GM10248 (cell line): ENCODE measurements at regions not wholly inside any gene's neighbourhood (a gene's known extent, or its start where the extent isn't known, plus 50 kb on each side); places are given as distances from the start of the nearest gene placed in this dataset.

ENCODE experiments used
- CTCF ChIA-PET: fragments of 300-600 bp; sonication (Branson Sonifier 250); formaldehyde crosslinking; extraction: SDS; loops from one replicate; lab custom pipeline; 2021; ENCODE audit warnings: antibody characterized with exemption; lab: Yijun Ruan, JAX
- POLR2A ChIA-PET: fragments of 350-650 bp; sonication (Branson Sonifier 250); formaldehyde crosslinking; extraction: SDS; loops from one replicate; lab custom pipeline; 2020; ENCODE audit warnings: antibody characterized with exemption; lab: Yijun Ruan, JAX
- DNase-seq: peaks from one replicate; pipeline ENCODE4 v3.0.0; 2012; ENCODE audit errors: extremely low spot score
- TF ChIP-seq, protein P1 (sequence below): IDR thresholded peaks from 2 replicates; pipeline ENCODE4 v1.5.1; 2012; ENCODE audit warnings: mild to moderate bottlenecking, low read depth; ENCODE audit errors: extremely low read depth, missing control alignments, control extremely low read depth

DNA sequence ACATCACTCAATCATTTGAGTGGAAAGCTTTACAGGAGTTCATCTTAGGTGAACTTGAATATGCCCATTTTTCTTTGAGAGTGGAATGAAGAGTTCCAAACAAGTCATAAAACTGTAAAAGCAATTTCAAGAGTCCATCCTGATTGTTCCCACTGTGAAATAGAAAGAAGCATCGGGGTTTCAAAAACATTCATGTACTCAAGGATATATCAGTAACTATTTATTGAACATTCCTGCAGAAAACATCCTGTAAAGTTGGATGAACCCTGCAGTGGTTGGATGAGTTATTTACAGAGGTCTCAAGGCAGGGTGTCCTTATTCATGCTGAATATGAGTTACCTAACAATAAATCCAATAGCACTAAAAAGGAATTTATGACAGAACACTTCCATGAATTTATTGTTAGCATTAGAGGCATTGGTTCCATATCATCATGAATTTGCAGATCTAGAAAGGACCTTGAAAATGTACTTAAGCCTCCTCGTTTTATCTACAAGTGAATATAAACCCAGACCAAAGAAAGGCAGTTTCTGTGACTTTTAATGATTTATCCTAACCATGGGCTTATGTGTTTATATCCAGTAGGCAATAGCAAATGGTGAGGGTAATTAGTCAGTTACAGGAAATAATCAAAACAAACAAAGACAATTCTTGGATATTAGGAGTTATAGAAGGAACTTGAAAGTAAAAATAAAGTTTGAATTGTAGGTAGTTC is 361.9 kb upstream of the KCNMB2 start:
- POLR2A ChIA-PET: no interaction called here

DNA sequence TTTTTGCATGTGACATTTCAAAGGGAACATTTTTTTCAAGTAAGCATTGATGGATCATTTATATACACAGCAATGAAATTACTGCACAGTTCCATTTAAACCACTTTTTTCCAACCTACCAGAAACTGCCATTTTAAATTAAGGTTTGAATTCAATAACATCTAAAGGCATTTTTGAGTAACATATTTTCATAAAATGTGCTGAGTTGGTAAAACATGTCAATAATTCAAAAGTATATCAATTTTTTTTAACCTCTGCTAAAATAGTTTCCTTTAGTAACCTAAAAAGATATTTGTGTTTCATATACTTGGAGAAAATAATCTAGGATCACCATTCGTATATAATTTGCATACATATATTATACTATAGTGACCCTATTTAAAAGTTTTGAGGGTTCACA is 355.1 kb upstream of the KCNMB2 start:
- CTCF ChIA-PET: no interaction called here
- DNase-seq: no peak
- POLR2A ChIA-PET: no interaction called here
- TF ChIP-seq, protein P1, sequence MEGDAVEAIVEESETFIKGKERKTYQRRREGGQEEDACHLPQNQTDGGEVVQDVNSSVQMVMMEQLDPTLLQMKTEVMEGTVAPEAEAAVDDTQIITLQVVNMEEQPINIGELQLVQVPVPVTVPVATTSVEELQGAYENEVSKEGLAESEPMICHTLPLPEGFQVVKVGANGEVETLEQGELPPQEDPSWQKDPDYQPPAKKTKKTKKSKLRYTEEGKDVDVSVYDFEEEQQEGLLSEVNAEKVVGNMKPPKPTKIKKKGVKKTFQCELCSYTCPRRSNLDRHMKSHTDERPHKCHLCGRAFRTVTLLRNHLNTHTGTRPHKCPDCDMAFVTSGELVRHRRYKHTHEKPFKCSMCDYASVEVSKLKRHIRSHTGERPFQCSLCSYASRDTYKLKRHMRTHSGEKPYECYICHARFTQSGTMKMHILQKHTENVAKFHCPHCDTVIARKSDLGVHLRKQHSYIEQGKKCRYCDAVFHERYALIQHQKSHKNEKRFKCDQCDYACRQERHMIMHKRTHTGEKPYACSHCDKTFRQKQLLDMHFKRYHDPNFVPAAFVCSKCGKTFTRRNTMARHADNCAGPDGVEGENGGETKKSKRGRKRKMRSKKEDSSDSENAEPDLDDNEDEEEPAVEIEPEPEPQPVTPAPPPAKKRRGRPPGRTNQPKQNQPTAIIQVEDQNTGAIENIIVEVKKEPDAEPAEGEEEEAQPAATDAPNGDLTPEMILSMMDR: no peak

More for the DNA sequence above, 361.9 kb upstream of the KCNMB2 start:
- CTCF ChIA-PET: interaction anchor here (1.3 kb wide), 1 partner anchor 34 kb away, joined by 3 read pairs; no protein-coding TSS in a partner anchor
- DNase-seq: no peak
- TF ChIP-seq, protein P1: no peak

DNA sequence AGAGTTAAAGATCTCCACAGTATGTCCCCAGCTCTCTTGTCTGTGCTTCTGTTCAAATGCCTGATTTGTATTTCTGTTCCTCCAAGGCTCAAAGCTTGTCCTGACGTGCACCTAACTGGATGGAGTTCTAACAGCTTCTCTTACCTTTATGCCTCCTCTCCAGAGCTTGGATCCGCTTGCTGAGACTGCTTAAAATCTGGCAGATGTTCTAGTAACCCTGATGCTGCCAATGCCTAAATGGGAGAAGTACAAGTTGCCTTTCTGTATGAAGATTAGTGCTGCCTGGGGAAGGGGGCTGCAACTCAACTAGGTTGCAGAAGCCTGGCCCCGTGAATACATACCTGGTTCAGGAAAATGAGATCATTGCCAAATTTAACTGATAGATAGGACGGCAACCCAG is 354.5 kb upstream of the KCNMB2 start:
- CTCF ChIA-PET: no interaction called here
- no peak for DNase-seq
- POLR2A ChIA-PET: no interaction called here

DNA sequence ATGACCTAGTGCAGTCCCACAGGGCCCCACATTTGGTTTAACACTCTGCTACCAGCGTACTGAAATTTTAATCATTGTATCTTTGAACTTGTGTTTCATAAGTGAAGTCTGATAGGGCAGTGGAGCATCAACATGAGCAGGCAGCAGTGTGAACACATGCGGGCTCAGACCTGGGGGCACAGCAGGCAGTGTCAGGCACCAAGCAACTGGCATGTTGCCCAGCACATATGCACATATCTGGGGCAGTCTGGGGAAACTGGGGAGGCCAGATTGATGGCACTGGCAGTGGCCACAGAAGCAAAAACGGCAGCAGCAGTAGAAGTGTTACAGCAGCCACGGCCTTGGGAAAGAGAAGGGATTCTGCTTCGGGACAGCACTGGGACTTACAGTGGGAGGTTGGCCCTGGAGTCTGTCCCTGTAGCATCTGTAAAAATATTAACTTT is 353.9 kb upstream of the KCNMB2 start:
- ChIA-PET CTCF (no interaction called here), POLR2A (no interaction called here)
- DNase-seq: no peak
- TF ChIP-seq, protein P1: no peak

More for the DNA sequence above, 354.5 kb upstream of the KCNMB2 start:
- TF ChIP-seq, protein P1: no peak

DNA sequence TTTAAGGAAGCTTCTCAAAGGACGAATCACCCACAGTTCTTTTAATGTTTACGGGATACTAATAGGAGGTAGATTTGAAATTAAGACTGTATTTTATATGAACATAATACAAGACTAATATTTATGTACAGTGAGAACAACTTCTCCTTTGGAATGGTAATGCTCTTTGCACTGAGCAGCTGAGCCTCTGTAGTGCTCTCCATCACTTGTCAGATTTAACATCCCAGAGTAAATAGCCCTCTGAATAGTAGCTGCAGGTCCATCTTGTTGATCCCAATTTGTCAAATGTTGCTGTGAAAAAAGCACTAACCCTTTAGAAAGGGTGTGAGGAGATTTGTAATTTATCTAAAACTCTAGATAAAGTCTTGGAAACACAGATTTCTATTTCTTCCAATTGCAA is 351.4 kb upstream of the KCNMB2 start:
- POLR2A ChIA-PET: no interaction called here
- no peak for DNase-seq
- CTCF ChIA-PET: interaction anchor here (0.7 kb wide), 1 partner anchor 15 kb away, joined by 3 read pairs; no protein-coding TSS in a partner anchor
- TF ChIP-seq, protein P1: no peak

DNA sequence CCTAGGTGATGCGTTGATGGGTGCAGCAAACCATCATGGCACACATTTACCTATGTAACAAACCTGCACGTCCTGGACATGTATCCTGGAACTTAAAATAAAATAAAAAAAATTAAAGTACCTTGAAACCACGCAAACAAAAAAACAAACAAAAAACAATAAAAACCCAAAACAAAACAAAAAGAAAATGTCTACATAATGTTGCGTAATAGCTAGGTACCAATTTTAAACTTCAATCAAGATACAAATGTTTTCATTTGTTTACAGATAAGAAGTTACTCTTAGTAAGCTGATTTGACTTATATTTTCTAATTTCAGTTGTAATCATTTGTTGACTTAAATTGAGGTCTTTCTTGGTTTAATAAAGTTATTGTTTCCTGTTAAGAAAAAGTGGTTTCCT is 349.6 kb upstream of the KCNMB2 start:
- POLR2A ChIA-PET: no interaction called here
- TF ChIP-seq, protein P1: no peak
- no peak for DNase-seq
- CTCF ChIA-PET: no interaction called here
